A549 (cell line): ENCODE measurements at regions not wholly inside any gene's neighbourhood (a gene's known extent, or its start where the extent isn't known, plus 50 kb on each side); places are given as distances from the start of the nearest gene placed in this dataset.
A peak's percentile ranks its signal among the peaks of the same experiment; 100 is the strongest.

Source experiments
- ATAC-seq, 2 experiments: fragments of 200-7000 bp in 1 of 2; fragments of >200 bp in 1 of 2; cut with Nextera tagmentation in 1 of 2; cut with Tn5 transposase in 1 of 2; 3 replicates each; pipeline versions ENCODE4 v1.8.0 to v1.9.1; 2018 to 2020; ENCODE audit warnings: mild to moderate bottlenecking in 1 of 2, moderate library complexity in 1 of 2
- CTCF ChIA-PET: fragments of 300-600 bp; sonication (Branson Sonifier 250); formaldehyde crosslinking; extraction: SDS; loops from one replicate; lab custom pipeline; 2021; ENCODE audit warnings: antibody characterized with exemption, inconsistent platforms; lab: Yijun Ruan, JAX
- POLR2A ChIA-PET: fragments of 350-600 bp; formaldehyde crosslinking; extraction: SDS; loops from one replicate; lab custom pipeline; 2021; ENCODE audit warnings: antibody characterized with exemption, inconsistent platforms; lab: Yijun Ruan, JAX
- DNase-seq, 2 experiments: peaks; one replicate each; pipeline versions ENCODE4 v3.0.0 to v3.0.0-alpha.2; 2011 to 2016; ENCODE audit warnings: low read depth in 1 of 2, low spot score in 1 of 2
- FAIRE-seq: peaks from 2 replicates; lab custom pipeline; 2011; peaks lifted over from hg19 to GRCh38; lab: Jason Lieb, UNC
- H3K27ac ChIP-seq, 2 experiments: fragments of >200 bp; sonication (Bioruptor Twin); formaldehyde crosslinking; 3 replicates each; pipeline ENCODE4 v1.5.1; 2016 to 2017
- H3K4me1 ChIP-seq: fragments of >200 bp; sonication (Bioruptor Twin); formaldehyde crosslinking; 3 replicates; pipeline ENCODE4 v1.6.1; 2016
- H3K4me2 ChIP-seq: fragments of >200 bp; sonication (Bioruptor Twin); formaldehyde crosslinking; 3 replicates; pipeline ENCODE4 v1.6.1; 2016
- H3K4me3 ChIP-seq: fragments of >200 bp; sonication (Bioruptor Twin); formaldehyde crosslinking; 3 replicates; pipeline ENCODE4 v1.5.1; 2016
- H3K9me3 ChIP-seq: fragments of >200 bp; sonication (Bioruptor Twin); formaldehyde crosslinking; 3 replicates; pipeline ENCODE4 v1.6.1; 2016
- BCL3 ChIP-seq: fragments of >200 bp; sonication (Bioruptor Twin); formaldehyde crosslinking; IDR thresholded peaks from 3 replicates; pipeline ENCODE4 v1.6.1; 2016
- BHLHE40 ChIP-seq: IDR thresholded peaks from 2 replicates; pipeline ENCODE4 v1.6.1; 2012; ENCODE audit warnings: low read depth, low read length, inconsistent platforms
- CBX2 ChIP-seq: fragments of 200-600 bp; sonication (generic); IDR thresholded peaks from 2 replicates; pipeline ENCODE4 v1.6.1; 2016; ENCODE audit warnings: low read depth, mild to moderate bottlenecking, borderline replicate concordance
- CBX8 ChIP-seq: fragments of 200-600 bp; sonication (generic); IDR thresholded peaks from 2 replicates; pipeline ENCODE4 v1.6.1; 2016
- CEBPB ChIP-seq, 2 experiments: fragments of >200 bp in 1 of 2; sonication (Bioruptor Twin) in 1 of 2; formaldehyde crosslinking in 1 of 2; IDR thresholded peaks; 2 replicates each; pipeline ENCODE4 v1.6.1; 2012 to 2016
- EHF ChIP-seq: fragments of 250-450 bp; sonication (Bioruptor Pico); IDR thresholded peaks from 2 replicates; pipeline ENCODE4 v1.5.0; 2020; ENCODE audit warnings: mild to moderate bottlenecking
- EHMT2 ChIP-seq: fragments of 200-600 bp; sonication (generic); IDR thresholded peaks from 2 replicates; pipeline ENCODE4 v1.6.1; 2016; ENCODE audit warnings: antibody characterized with exemption, low read depth, mild to moderate bottlenecking, moderate library complexity
- EP300 ChIP-seq, 2 experiments: fragments of >200 bp; sonication (Bioruptor Twin); formaldehyde crosslinking; IDR thresholded peaks; 2 replicates in 1 of 2; 3 replicates in 1 of 2; pipeline ENCODE4 v1.6.1; 2016 to 2017
- ESRRA ChIP-seq: fragments of 150-350 bp; IDR thresholded peaks from 2 replicates; pipeline ENCODE4 v1.6.1; 2014; ENCODE audit warnings: mild to moderate bottlenecking, low read length, borderline replicate concordance
- FOSL2 ChIP-seq, 2 experiments: fragments of 450-650 bp in 1 of 2; fragments of >200 bp in 1 of 2; sonication (Bioruptor Twin) in 1 of 2; formaldehyde crosslinking; IDR thresholded peaks; 2 replicates each; pipeline versions ENCODE4 v1.5.0 to v1.6.1; 2016 to 2020; ENCODE audit warnings: mild to moderate bottlenecking in 1 of 2, moderate library complexity in 1 of 2
- HDAC2 ChIP-seq: fragments of 200-600 bp; sonication (generic); IDR thresholded peaks from 2 replicates; pipeline ENCODE4 v1.6.1; 2016
- HOXA7 ChIP-seq: fragments of 250-450 bp; sonication (Bioruptor Pico); IDR thresholded peaks from 2 replicates; pipeline ENCODE4 v1.5.0; 2020; ENCODE audit warnings: mild to moderate bottlenecking, moderate library complexity
- HOXB5 ChIP-seq: fragments of 250-450 bp; sonication (Bioruptor Pico); IDR thresholded peaks from 2 replicates; pipeline ENCODE4 v1.5.0; 2020; ENCODE audit warnings: mild to moderate bottlenecking, moderate library complexity
- JUNB ChIP-seq: fragments of >200 bp; sonication (Bioruptor Twin); formaldehyde crosslinking; IDR thresholded peaks from 2 replicates; pipeline ENCODE4 v1.6.1; 2016
- MAFK ChIP-seq: fragments of 450-650 bp; IDR thresholded peaks from 2 replicates; pipeline ENCODE4 v1.6.1; 2014; ENCODE audit not compliant: partially characterized antibody
- MAX ChIP-seq: IDR thresholded peaks from 2 replicates; pipeline ENCODE4 v1.6.1; 2012
- MAZ ChIP-seq: fragments of 150-350 bp; IDR thresholded peaks from 2 replicates; pipeline ENCODE4 v1.6.1; 2014; ENCODE audit warnings: antibody characterized with exemption, low read depth, low read length, borderline replicate concordance
- MYC ChIP-seq: IDR thresholded peaks from 2 replicates; pipeline ENCODE4 v1.6.1; 2012; ENCODE audit warnings: mild to moderate bottlenecking, inconsistent platforms, low read length, improper control_type of control experiment, borderline replicate concordance
- NFE2L2 ChIP-seq: fragments of 150-350 bp; conservative IDR thresholded peaks from 2 replicates; pipeline ENCODE4 v1.6.1; 2014; ENCODE audit warnings: low read length
- NPAS2 ChIP-seq: fragments of 250-450 bp; sonication (Bioruptor Pico); IDR thresholded peaks from 2 replicates; pipeline ENCODE4 v1.8.0; 2022; ENCODE audit warnings: mild to moderate bottlenecking, moderate library complexity, borderline replicate concordance
- NR3C1 ChIP-seq: fragments of >200 bp; sonication (Bioruptor Twin); formaldehyde crosslinking; IDR thresholded peaks from 3 replicates; pipeline ENCODE4 v1.6.1; 2017
- PHF8 ChIP-seq: fragments of 200-600 bp; sonication (generic); IDR thresholded peaks from 2 replicates; pipeline ENCODE4 v1.6.1; 2016; ENCODE audit warnings: low read depth, mild to moderate bottlenecking, antibody characterized with exemption, moderate library complexity, borderline replicate concordance
- POLR2A ChIP-seq: IDR thresholded peaks from 2 replicates; pipeline ENCODE4 v1.6.1; 2012; ENCODE audit warnings: mild to moderate bottlenecking, low read length
- POLR2AphosphoS2 ChIP-seq: conservative IDR thresholded peaks from 2 replicates; pipeline ENCODE4 v1.6.1; 2012; ENCODE audit warnings: low read length, improper control_type of control experiment, inconsistent platforms
- RARB ChIP-seq: fragments of 250-450 bp; sonication (Bioruptor Pico); IDR thresholded peaks from 2 replicates; pipeline ENCODE4 v1.8.0; 2021; ENCODE audit warnings: mild to moderate bottlenecking, moderate library complexity
- SMC3 ChIP-seq: fragments of >200 bp; sonication (Bioruptor Twin); formaldehyde crosslinking; IDR thresholded peaks from 3 replicates; pipeline ENCODE4 v1.6.1; 2018; ENCODE audit warnings: inconsistent platforms
- SREBF2 ChIP-seq: fragments of 450-650 bp; IDR thresholded peaks from 2 replicates; pipeline ENCODE4 v1.6.1; 2014; ENCODE audit warnings: mild to moderate bottlenecking, moderate library complexity
- TFCP2L1 ChIP-seq: fragments of 250-450 bp; sonication (Bioruptor Pico); IDR thresholded peaks from 2 replicates; pipeline ENCODE4 v1.5.0; 2021; ENCODE audit warnings: mild to moderate bottlenecking
- TP53 ChIP-seq: fragments of 250-450 bp; sonication (Bioruptor Pico); IDR thresholded peaks from 2 replicates; pipeline ENCODE4 v1.5.0; 2021; ENCODE audit warnings: mild to moderate bottlenecking, moderate library complexity
- ZC3H11A ChIP-seq: fragments of 450-650 bp; IDR thresholded peaks from 2 replicates; pipeline ENCODE4 v1.6.1; 2014; ENCODE audit warnings: antibody characterized with exemption, mild to moderate bottlenecking
- ZFP36 ChIP-seq: fragments of 450-650 bp; IDR thresholded peaks from 2 replicates; pipeline ENCODE4 v1.6.1; 2014; ENCODE audit warnings: borderline replicate concordance; ENCODE audit not compliant: partially characterized antibody
- ZSCAN20 ChIP-seq: fragments of 250-450 bp; sonication (Bioruptor Pico); IDR thresholded peaks from 2 replicates; pipeline ENCODE4 v1.8.0; 2022; ENCODE audit warnings: mild to moderate bottlenecking, moderate library complexity
- WGBS: methylation state at CpG from one replicate; pipeline ENCODE4 v1.1.6; 2017; ENCODE audit errors: missing lambda C conversion rate; 5-methylcytosine and 5-hydroxymethylcytosine counted together
- TF ChIP-seq, protein P1 (sequence below): fragments of 450-650 bp; IDR thresholded peaks from 2 replicates; pipeline ENCODE4 v1.6.1; 2014; ENCODE audit warnings: antibody characterized with exemption

- FAIRE-seq (no peak), DNase-seq (no peak), ATAC-seq (no peak)
- no peak overlapping the region for H3K4me2 ChIP-seq
- no peaks in the 10 kb centered on the region for H3K4me1 ChIP-seq
- no peaks in the 10 kb centered on the region for H3K9me3 ChIP-seq
- no peak overlapping the region for H3K4me3 ChIP-seq
- H3K27ac ChIP-seq, result no peak overlapping the region
- POLR2A ChIA-PET, result no interaction called here
- CTCF ChIA-PET, result no interaction called here
- 22% methylated on average over 4 of the region's 4 CpGs for WGBS
- no peak for TF ChIP-seq MYC
Measured at GRCh38 chr10:121106611-121107010, 255.4 kb downstream of the WDR11 start.

DNA sequence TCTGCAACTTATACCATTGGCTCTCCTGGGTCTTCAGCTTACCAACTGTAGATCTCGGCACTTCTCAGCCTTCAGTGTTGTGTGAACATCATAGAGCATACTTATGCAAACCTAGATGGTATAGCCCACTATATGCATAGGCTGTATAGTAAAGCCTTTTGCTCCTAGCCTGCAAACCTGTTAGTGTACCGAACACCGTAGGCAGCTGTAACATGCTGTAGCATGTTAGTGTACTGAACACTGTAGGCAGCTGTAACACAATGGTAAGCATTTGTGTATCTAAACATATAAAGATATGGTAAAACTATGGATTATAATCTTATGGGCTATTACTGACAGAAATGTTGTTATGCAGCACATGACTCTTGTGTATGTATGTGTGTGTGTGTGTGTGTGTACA is 256.9 kb downstream of the WDR11 start:
- TF ChIP-seq HOXB5 (CRISPR knock-in tag) (no peak), ZFP36 (no peak), RARB (CRISPR knock-in tag) (no peak), TFCP2L1 (CRISPR knock-in tag) (no peak), EHMT2 (no peak), ZSCAN20 (CRISPR knock-in tag) (no peak), EP300 (IDR thresholded peaks at IDR 0.05) (no peak), POLR2A (no peak), TP53 (no peak), HDAC2 (no peak), PHF8 (no peak), NFE2L2 (no peak), MAX (no peak), SMC3 (no peak)
- TF ChIP-seq, protein P1, sequence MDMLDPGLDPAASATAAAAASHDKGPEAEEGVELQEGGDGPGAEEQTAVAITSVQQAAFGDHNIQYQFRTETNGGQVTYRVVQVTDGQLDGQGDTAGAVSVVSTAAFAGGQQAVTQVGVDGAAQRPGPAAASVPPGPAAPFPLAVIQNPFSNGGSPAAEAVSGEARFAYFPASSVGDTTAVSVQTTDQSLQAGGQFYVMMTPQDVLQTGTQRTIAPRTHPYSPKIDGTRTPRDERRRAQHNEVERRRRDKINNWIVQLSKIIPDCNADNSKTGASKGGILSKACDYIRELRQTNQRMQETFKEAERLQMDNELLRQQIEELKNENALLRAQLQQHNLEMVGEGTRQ, result no peak
- no peaks in the 10 kb centered on the region for H3K9me3 ChIP-seq
- 23% methylated on average over 3 of the region's 3 CpGs for WGBS
- no peak overlapping the region for H3K27ac ChIP-seq
- ChIA-PET POLR2A (no interaction called here), CTCF (interaction anchor here (1.2 kb wide), 1 partner anchor 10 kb away, joined by 3 read pairs; no protein-coding TSS in a partner anchor)
- H3K4me2 ChIP-seq, result no peak overlapping the region
- peak; percentile 61 for FAIRE-seq
- no peak overlapping the region for H3K4me3 ChIP-seq
- H3K4me1 ChIP-seq, result no peaks in the 10 kb centered on the region
- no peak for ATAC-seq
- DNase-seq, result no peak

DNA sequence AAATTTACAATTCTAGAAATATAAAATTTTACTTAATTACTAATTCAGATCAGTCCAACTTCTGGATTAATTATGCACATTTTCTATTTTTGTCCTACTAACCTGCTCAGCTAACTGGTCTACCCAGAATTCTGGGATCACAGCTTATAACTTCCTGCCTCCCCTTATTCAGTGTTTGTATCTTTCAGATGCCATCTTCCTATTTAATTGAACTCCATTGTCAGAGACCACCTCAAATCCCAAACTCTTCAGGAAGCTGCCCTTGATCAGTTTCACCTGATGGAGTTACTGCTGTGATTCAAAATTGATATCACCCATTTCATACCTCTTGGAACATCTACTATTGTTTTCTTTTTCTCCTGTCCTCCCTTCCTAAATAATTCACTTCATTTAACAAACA is 259.2 kb downstream of the WDR11 start:
- ATAC-seq (no peak), FAIRE-seq (no peak), DNase-seq (no peak)
- ChIA-PET CTCF (no interaction called here), POLR2A (no interaction called here)
- H3K4me3 ChIP-seq, result no peak overlapping the region
- no peak overlapping the region for H3K27ac ChIP-seq
- TF ChIP-seq CEBPB (IDR thresholded peaks at IDR 0.05), result no peak
- no peak for TF ChIP-seq SMC3
- no peak for TF ChIP-seq CBX2
- TF ChIP-seq, all 56 proteins: peak for 0
- Histone ChIP-seq H3K4me1 (no peaks in the 10 kb centered on the region), H3K9me3 (no peaks in the 10 kb centered on the region), H3K4me2 (no peak overlapping the region)

- FAIRE-seq (no peak), ATAC-seq (no peak), DNase-seq (no peak)
- CTCF ChIA-PET, result no interaction called here
- no peak overlapping the region for H3K4me3 ChIP-seq
- POLR2A ChIA-PET, result no interaction called here
- 3% methylated on average over 1 of the region's 1 CpG for WGBS
- no peaks in the 10 kb centered on the region for H3K4me1 ChIP-seq
- TF ChIP-seq BCL3 (no peak), BHLHE40 (no peak), MAZ (no peak), HOXA7 (CRISPR knock-in tag) (no peak), JUNB (no peak), ESRRA (no peak), ZC3H11A (no peak), RARB (CRISPR knock-in tag) (no peak), MAFK (no peak), FOSL2 (IDR thresholded peaks at IDR 0.05) (no peak), FOSL2 (CRISPR knock-in tag; IDR thresholded peaks at IDR 0.05) (no peak), POLR2AphosphoS2 (no peak), MYC (no peak), CBX8 (no peak), EHF (CRISPR knock-in tag) (no peak), TFCP2L1 (CRISPR knock-in tag) (no peak), NR3C1 (no peak), ZFP36 (no peak), SREBF2 (no peak), NPAS2 (CRISPR knock-in tag) (no peak)
- TF ChIP-seq, protein P1, result no peak
- H3K4me2 ChIP-seq, result no peak overlapping the region
- H3K9me3 ChIP-seq, result no peaks in the 10 kb centered on the region; the same call in 2 of the 3 replicates
- no peak overlapping the region for H3K27ac ChIP-seq
Measured at GRCh38 chr10:121112136-121112535, 261.0 kb downstream of the WDR11 start.
